H1 (cell line): ENCODE measurements at regions not wholly inside any gene's neighbourhood (a gene's known extent, or its start where the extent isn't known, plus 50 kb on each side); places are given as distances from the start of the nearest gene placed in this dataset.
"Not testable (repeated sequence)": the region's sequence is repeated elsewhere in the genome, so short reads cannot be mapped to it uniquely, and the experiment has no call there.

Experiments used
- CREB1 ChIP-seq: IDR thresholded peaks from 2 replicates; pipeline ENCODE4 v1.6.1; 2012; ENCODE audit warnings: inconsistent platforms
- EP300 ChIP-seq, 2 experiments: IDR thresholded peaks; 1 replicate in 1 of 2; 2 replicates in 1 of 2; pipeline ENCODE4 v1.6.1; 2011 to 2012; ENCODE audit warnings: low read depth in 2 of 2, low read length in 2 of 2, mild to moderate bottlenecking in 2 of 2, borderline replicate concordance in 1 of 2, inconsistent platforms in 1 of 2, moderate library complexity in 1 of 2
- EZH2 ChIP-seq: fragments of 200-600 bp; sonication (generic); IDR thresholded peaks from 2 replicates; pipeline ENCODE4 v1.7.1; 2012; ENCODE audit warnings: low read depth, mild to moderate bottlenecking, moderate library complexity, low read length, inconsistent platforms; ENCODE audit not compliant: severe bottlenecking
- GABPA ChIP-seq: IDR thresholded peaks from 2 replicates; pipeline ENCODE4 v1.6.1; 2011; ENCODE audit warnings: mild to moderate bottlenecking, low read length, moderate library complexity, borderline replicate concordance; ENCODE audit not compliant: insufficient read depth
- HDAC6 ChIP-seq: IDR thresholded peaks from one replicate; pipeline ENCODE4 v1.7.1; 2012; ENCODE audit warnings: low read depth, mild to moderate bottlenecking, inconsistent platforms, low read length, moderate library complexity
- POLR2A ChIP-seq, 2 experiments: IDR thresholded peaks; 1 replicate in 1 of 2; 2 replicates in 1 of 2; pipeline ENCODE4 v1.6.1; 2011; ENCODE audit warnings: low read depth in 2 of 2, low read length in 2 of 2, mild to moderate bottlenecking in 2 of 2; ENCODE audit errors: control extremely low read depth in 1 of 2
- POLR2AphosphoS5 ChIP-seq: IDR thresholded peaks from 2 replicates; pipeline ENCODE4 v1.6.1; 2011; ENCODE audit warnings: low read depth, low read length
- RNF2 ChIP-seq: fragments of 200-900, 300-1000 bp; sonication (generic); IDR thresholded peaks from 2 replicates; pipeline ENCODE4 v1.7.1; 2016; ENCODE audit warnings: borderline replicate concordance, low read depth, mild to moderate bottlenecking, antibody characterized with exemption, low read length; ENCODE audit not compliant: poor library complexity, severe bottlenecking; ENCODE audit errors: missing control alignments
- SUZ12 ChIP-seq: fragments of 200-600 bp; sonication (generic); IDR thresholded peaks from 2 replicates; pipeline ENCODE4 v1.6.1; 2012; ENCODE audit warnings: mild to moderate bottlenecking, inconsistent platforms, low read length, moderate library complexity, mixed read lengths
- TF ChIP-seq, protein P1 (sequence below), 3 experiments: IDR thresholded peaks; 1 replicate in 2 of 3; 2 replicates in 1 of 3; pipeline versions ENCODE4 v1.5.1 to v1.6.1; 2011; ENCODE audit warnings: low read length in 3 of 3, mild to moderate bottlenecking in 3 of 3, inconsistent platforms in 2 of 3, low read depth in 1 of 3, moderate library complexity in 1 of 3; ENCODE audit not compliant: insufficient read depth in 1 of 3; ENCODE audit errors: control extremely low read depth in 1 of 3
- TF ChIP-seq, protein P2 (sequence below): IDR thresholded peaks from 2 replicates; pipeline ENCODE4 v1.6.1; 2012; ENCODE audit warnings: inconsistent platforms

DNA sequence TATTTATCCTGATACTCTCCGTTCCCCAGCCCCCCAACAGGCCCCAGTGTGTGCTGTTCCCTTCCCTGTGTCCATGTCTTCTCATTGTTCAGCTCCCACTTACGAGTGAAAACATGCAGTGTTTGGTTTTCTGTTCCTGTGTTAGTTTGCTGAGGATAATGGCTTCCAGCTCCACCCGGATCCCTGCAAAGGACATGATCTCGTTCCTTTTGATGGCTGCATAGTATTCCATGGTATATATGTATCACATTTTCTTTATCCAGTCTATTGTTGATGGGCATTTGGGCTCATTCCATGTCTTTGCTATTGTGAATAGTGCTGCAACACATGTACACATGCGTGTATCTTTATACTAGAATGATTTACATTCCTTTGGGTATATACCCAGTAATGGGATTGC lies 403.9 kb upstream of the PRKCQ start:
- TF ChIP-seq EZH2; RNF2; SUZ12; EP300 (IDR thresholded peaks at IDR 0.05; ENCODE audit: borderline replicate concordance in 1 of 2, low read depth in 2 of 2, low read length in 2 of 2); POLR2A (IDR thresholded peaks at IDR 0.05; ENCODE audit: control extremely low read depth in 1 of 2, low read depth in 2 of 2, low read length in 2 of 2); GABPA; POLR2AphosphoS5; CREB1; HDAC6: not testable (repeated sequence)
- TF ChIP-seq, protein P1, sequence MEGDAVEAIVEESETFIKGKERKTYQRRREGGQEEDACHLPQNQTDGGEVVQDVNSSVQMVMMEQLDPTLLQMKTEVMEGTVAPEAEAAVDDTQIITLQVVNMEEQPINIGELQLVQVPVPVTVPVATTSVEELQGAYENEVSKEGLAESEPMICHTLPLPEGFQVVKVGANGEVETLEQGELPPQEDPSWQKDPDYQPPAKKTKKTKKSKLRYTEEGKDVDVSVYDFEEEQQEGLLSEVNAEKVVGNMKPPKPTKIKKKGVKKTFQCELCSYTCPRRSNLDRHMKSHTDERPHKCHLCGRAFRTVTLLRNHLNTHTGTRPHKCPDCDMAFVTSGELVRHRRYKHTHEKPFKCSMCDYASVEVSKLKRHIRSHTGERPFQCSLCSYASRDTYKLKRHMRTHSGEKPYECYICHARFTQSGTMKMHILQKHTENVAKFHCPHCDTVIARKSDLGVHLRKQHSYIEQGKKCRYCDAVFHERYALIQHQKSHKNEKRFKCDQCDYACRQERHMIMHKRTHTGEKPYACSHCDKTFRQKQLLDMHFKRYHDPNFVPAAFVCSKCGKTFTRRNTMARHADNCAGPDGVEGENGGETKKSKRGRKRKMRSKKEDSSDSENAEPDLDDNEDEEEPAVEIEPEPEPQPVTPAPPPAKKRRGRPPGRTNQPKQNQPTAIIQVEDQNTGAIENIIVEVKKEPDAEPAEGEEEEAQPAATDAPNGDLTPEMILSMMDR (IDR thresholded peaks at IDR 0.05; ENCODE audit: control extremely low read depth in 1 of 3, insufficient read depth in 1 of 3, low read depth in 1 of 3, low read length in 3 of 3), result not testable (repeated sequence)
- TF ChIP-seq, protein P2, sequence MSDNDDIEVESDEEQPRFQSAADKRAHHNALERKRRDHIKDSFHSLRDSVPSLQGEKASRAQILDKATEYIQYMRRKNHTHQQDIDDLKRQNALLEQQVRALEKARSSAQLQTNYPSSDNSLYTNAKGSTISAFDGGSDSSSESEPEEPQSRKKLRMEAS, result not testable (repeated sequence)
